Ishikawa (cell line): ENCODE measurements at regions not wholly inside any gene's neighbourhood (a gene's known extent, or its start where the extent isn't known, plus 50 kb on each side); places are given as distances from the start of the nearest gene placed in this dataset.

Experiments
- CEBPB ChIP-seq: IDR thresholded peaks from 2 replicates; pipeline ENCODE4 v1.6.1; 2012
- CREB1 ChIP-seq: IDR thresholded peaks from 2 replicates; pipeline ENCODE4 v1.6.1; 2012; ENCODE audit warnings: low read depth
- EGR1 ChIP-seq: IDR thresholded peaks from 2 replicates; pipeline ENCODE4 v1.6.1; 2012
- EP300 ChIP-seq: IDR thresholded peaks from 2 replicates; pipeline ENCODE4 v1.6.1; 2012; ENCODE audit warnings: borderline replicate concordance
- FOXM1 ChIP-seq: IDR thresholded peaks from 2 replicates; pipeline ENCODE4 v1.6.1; 2012; ENCODE audit warnings: low read depth, borderline replicate concordance
- MAX ChIP-seq: IDR thresholded peaks from 2 replicates; pipeline ENCODE4 v1.6.1; 2012
- NFIC ChIP-seq: IDR thresholded peaks from 2 replicates; pipeline ENCODE4 v1.6.1; 2012
- RAD21 ChIP-seq: IDR thresholded peaks from 2 replicates; pipeline ENCODE4 v1.6.1; 2012; ENCODE audit warnings: low read depth
- REST ChIP-seq: IDR thresholded peaks from 2 replicates; pipeline ENCODE4 v1.6.1; 2012; ENCODE audit warnings: low read depth, mild to moderate bottlenecking
- TAF1 ChIP-seq: IDR thresholded peaks from 2 replicates; pipeline ENCODE4 v1.6.1; 2012; ENCODE audit warnings: low read depth, mild to moderate bottlenecking
- TCF12 ChIP-seq: IDR thresholded peaks from 2 replicates; pipeline ENCODE4 v1.6.1; 2012; ENCODE audit warnings: low read depth
- TEAD4 ChIP-seq: IDR thresholded peaks from 2 replicates; pipeline ENCODE4 v1.6.1; 2012
- USF1 ChIP-seq: IDR thresholded peaks from 2 replicates; pipeline ENCODE4 v1.6.1; 2012
- YY1 ChIP-seq: IDR thresholded peaks from 2 replicates; pipeline ENCODE4 v1.6.1; 2012; ENCODE audit warnings: low read depth
- ZBTB7A ChIP-seq: IDR thresholded peaks from 2 replicates; pipeline ENCODE4 v1.6.1; 2012; ENCODE audit warnings: low read depth

- TF ChIP-seq YY1 (no peak), TAF1 (no peak), MAX (no peak), USF1 (no peak), ZBTB7A (no peak), CREB1 (no peak), RAD21 (no peak), NFIC (no peak), TEAD4 (no peak), REST (no peak), TCF12 (no peak), FOXM1 (no peak), EGR1 (no peak), EP300 (no peak), CEBPB (no peak)
These were observed 62.3 kb upstream of the SHLD1 start for GRCh38 chr20:5687884-5688283.

- TF ChIP-seq REST (no peak), MAX (no peak), TAF1 (no peak), USF1 (no peak), EP300 (no peak), RAD21 (no peak), TEAD4 (no peak), CEBPB (no peak), FOXM1 (no peak), TCF12 (no peak), EGR1 (no peak), ZBTB7A (no peak)
These were observed 63.7 kb upstream of the SHLD1 start for GRCh38 chr20:5686384-5687105.

GRCh38 chr20:5680192-5680591 is 69.4 kb upstream of the GPCPD1 start:
- TF ChIP-seq REST, result no peak
- TF ChIP-seq ZBTB7A, result no peak
- TF ChIP-seq EP300, result no peak
- no peak for TF ChIP-seq TAF1
- TF ChIP-seq TCF12, result no peak
- no peak for TF ChIP-seq NFIC
- TF ChIP-seq EGR1, result no peak
- TF ChIP-seq RAD21, result no peak
- no peak for TF ChIP-seq TEAD4
- no peak for TF ChIP-seq USF1
- no peak for TF ChIP-seq MAX
- no peak for TF ChIP-seq YY1

GRCh38 chr20:5678777-5679176 is 68.0 kb upstream of the GPCPD1 start:
- TF ChIP-seq FOXM1, result no peak
- TF ChIP-seq EGR1, result no peak
- TF ChIP-seq RAD21, result no peak
- no peak for TF ChIP-seq YY1
- no peak for TF ChIP-seq ZBTB7A
- TF ChIP-seq NFIC, result no peak
- no peak for TF ChIP-seq REST
- no peak for TF ChIP-seq MAX
- TF ChIP-seq TAF1, result no peak
- TF ChIP-seq TEAD4, result no peak
